DOHH2 (cell line): ENCODE measurements at regions not wholly inside any gene's neighbourhood (a gene's known extent, or its start where the extent isn't known, plus 50 kb on each side); places are given as distances from the start of the nearest gene placed in this dataset.

Source experiments
- H3F3A ChIP-seq: fragments of 200-600 bp; sonication (generic), shearing (Covaris generic); 2 replicates; pipeline ENCODE4 v1.6.0; 2016; ENCODE audit warnings: antibody characterized with exemption, mild to moderate bottlenecking; ENCODE audit not compliant: control insufficient read depth, insufficient read depth
- H3K27ac ChIP-seq: fragments of 200-600 bp; sonication (generic); 2 replicates; pipeline ENCODE4 v1.5.1; 2014; ENCODE audit warnings: low read depth, mild to moderate bottlenecking, low read length, moderate library complexity
- H3K27me3 ChIP-seq: fragments of 200-600 bp; sonication (generic); 2 replicates; pipeline ENCODE4 v1.6.1; 2014; ENCODE audit warnings: mild to moderate bottlenecking, low read length, mixed read lengths; ENCODE audit not compliant: control insufficient read depth
- H3K36me3 ChIP-seq: fragments of 200-600 bp; sonication (generic); 2 replicates; pipeline ENCODE4 v1.6.1; 2014; ENCODE audit warnings: mild to moderate bottlenecking, low read length, moderate library complexity, mixed read lengths; ENCODE audit not compliant: control insufficient read depth
- H3K4me1 ChIP-seq: fragments of 200-600 bp; sonication (generic); 2 replicates; pipeline ENCODE4 v1.6.1; 2014; ENCODE audit warnings: mild to moderate bottlenecking, low read length, mixed read lengths; ENCODE audit not compliant: control insufficient read depth
- H3K4me2 ChIP-seq: fragments of 200-600 bp; sonication (generic); 2 replicates; pipeline ENCODE4 v1.6.0; 2014; ENCODE audit warnings: mild to moderate bottlenecking, low read length, moderate library complexity
- H3K4me3 ChIP-seq: fragments of 200-600 bp; sonication (generic); 2 replicates; pipeline ENCODE4 v1.5.1; 2014; ENCODE audit warnings: mild to moderate bottlenecking, low read length, mixed read lengths
- H3K79me2 ChIP-seq: fragments of 200-600 bp; sonication (generic); 2 replicates; pipeline ENCODE4 v1.6.1; 2014; ENCODE audit warnings: mild to moderate bottlenecking, low read length, mixed read lengths; ENCODE audit not compliant: control insufficient read depth
- H3K9me2 ChIP-seq: fragments of 200-600 bp; sonication (generic); replicated peaks from 2 replicates; pipeline ENCODE4 v1.6.1; 2014; ENCODE audit warnings: mild to moderate bottlenecking, low read length, mixed read lengths; ENCODE audit not compliant: control insufficient read depth
- H3K9me3 ChIP-seq: fragments of 200-600 bp; sonication (generic); 2 replicates; pipeline ENCODE4 v1.6.1; 2014; ENCODE audit warnings: antibody characterized with exemption, low read length, mixed read lengths; ENCODE audit not compliant: control insufficient read depth, insufficient read depth
- H4K20me1 ChIP-seq: fragments of 200-600 bp; sonication (generic); 2 replicates; pipeline ENCODE4 v1.6.0; 2014; ENCODE audit warnings: low read depth, mild to moderate bottlenecking, antibody characterized with exemption, low read length, moderate library complexity; ENCODE audit not compliant: control insufficient read depth, insufficient read depth
- CTCF ChIP-seq: fragments of 200-600 bp; sonication (generic); IDR thresholded peaks from one replicate; pipeline ENCODE4 v1.5.1; 2014; ENCODE audit warnings: antibody characterized with exemption, mild to moderate bottlenecking, low read depth, low read length; ENCODE audit not compliant: poor library complexity, severe bottlenecking
- EZH2phosphoT487 ChIP-seq: fragments of 200-600 bp; sonication (generic); IDR thresholded peaks from 2 replicates; pipeline ENCODE4 v1.6.1; 2017; ENCODE audit warnings: borderline replicate concordance, mild to moderate bottlenecking, antibody characterized with exemption, low read length, moderate library complexity, mixed read lengths

GRCh38 chr7:41297166-41297565 is 405.7 kb downstream of the INHBA start:
- H3K9me3 ChIP-seq: no peaks in the 10 kb centered on the region
- H3K4me3 ChIP-seq: no peak overlapping the region
- no peaks in the 10 kb centered on the region for H3K36me3 ChIP-seq
- no peaks in the 10 kb centered on the region for H3K27me3 ChIP-seq
- H3K9me2 ChIP-seq: no peaks in the 10 kb centered on the region; the same call in 1 of the 2 replicates
- no peak overlapping the region for H3K4me2 ChIP-seq
- no peaks in the 10 kb centered on the region for H3K79me2 ChIP-seq
- H3K27ac ChIP-seq: no peak overlapping the region
- H3K4me1 ChIP-seq: no peaks in the 10 kb centered on the region
- no peaks in the 10 kb centered on the region for H3F3A ChIP-seq
- TF ChIP-seq EZH2phosphoT487 (no peak), CTCF (no peak)
- H4K20me1 ChIP-seq: no peaks in the 10 kb centered on the region

GRCh38 chr7:41295455-41295815 is 407.5 kb downstream of the INHBA start:
- H3K9me3 ChIP-seq: no peaks in the 10 kb centered on the region
- H3K4me1 ChIP-seq: no peaks in the 10 kb centered on the region

GRCh38 chr7:41294556-41295454 is 408.1 kb downstream of the INHBA start:
- no peak overlapping the region for H3K27ac ChIP-seq
- no peaks in the 10 kb centered on the region for H3K36me3 ChIP-seq
- no peaks in the 10 kb centered on the region; the same call in 1 of the 2 replicates for H3K9me2 ChIP-seq
- no peaks in the 10 kb centered on the region for H3K9me3 ChIP-seq
- H3F3A ChIP-seq: no peaks in the 10 kb centered on the region
- no peak overlapping the region for H3K4me3 ChIP-seq
- no peaks in the 10 kb centered on the region for H3K27me3 ChIP-seq
- TF ChIP-seq CTCF: no peak
- TF ChIP-seq EZH2phosphoT487: no peak
- no peak overlapping the region for H3K4me2 ChIP-seq
- no peaks in the 10 kb centered on the region for H3K79me2 ChIP-seq
- no peaks in the 10 kb centered on the region for H4K20me1 ChIP-seq
- H3K4me1 ChIP-seq: no peaks in the 10 kb centered on the region

More at GRCh38 chr7:41295455-41295815, 407.5 kb downstream of the INHBA start:
- no peaks in the 10 kb centered on the region; the same call in 1 of the 2 replicates for H3K9me2 ChIP-seq
- no peaks in the 10 kb centered on the region for H3K36me3 ChIP-seq
- no peak overlapping the region for H3K27ac ChIP-seq
- no peaks in the 10 kb centered on the region for H3F3A ChIP-seq
- no peaks in the 10 kb centered on the region for H3K27me3 ChIP-seq
- no peak overlapping the region for H3K4me3 ChIP-seq
- H3K4me2 ChIP-seq: no peak overlapping the region
- no peaks in the 10 kb centered on the region for H4K20me1 ChIP-seq
- TF ChIP-seq CTCF: no peak
- no peaks in the 10 kb centered on the region for H3K79me2 ChIP-seq
